ENCODE measurements at regions not wholly inside any gene's neighbourhood (a gene's known extent, or its start where the extent isn't known, plus 50 kb on each side); places are given as distances from the start of the nearest gene placed in this dataset.
A peak's percentile ranks its signal among the peaks of the same experiment; 100 is the strongest.

GRCh38 chr5:94043311-94043710 is 301.9 kb upstream of the POU5F2 start:
- DNase-seq (ENCODE audit: low spot score in 2 of 2) (no peak), ATAC-seq (no peak)
- peaks cover 20 to 26% of the 10 kb centered on the region in 2 donors for H3K36me3 Mint-ChIP-seq
- no peak overlapping the region for H3K27ac Mint-ChIP-seq
- peaks cover 0 to 3% of the 10 kb centered on the region in 2 donors for H3K9me3 Mint-ChIP-seq

GRCh38 chr5:94040591-94041148 is 299.3 kb upstream of the POU5F2 start:
- DNase-seq (ENCODE audit: low spot score in 2 of 2): no peak
- H3K36me3 Mint-ChIP-seq: peaks cover 26 to 30% of the 10 kb centered on the region in 2 donors
- no peak overlapping the region for H3K27ac Mint-ChIP-seq
- peaks cover 0 to 3% of the 10 kb centered on the region in 2 donors for H3K9me3 Mint-ChIP-seq
- ATAC-seq: no peak

GRCh38 chr5:94039101-94039500 is 297.7 kb upstream of the POU5F2 start:
- Mint-ChIP-seq H3K36me3 (peaks cover 19 to 23% of the 10 kb centered on the region in 2 donors), H3K9me3 (peaks cover 0 to under 1% of the 10 kb centered on the region in 2 donors), H3K27ac (no peak overlapping the region)
- DNase-seq (ENCODE audit: low spot score in 2 of 2) (no peak), ATAC-seq (no peak)

- peaks cover 3 to 22% of the 10 kb centered on the region in 2 donors for H3K9me3 Mint-ChIP-seq
- peaks cover 52 to 57% of the 10 kb centered on the region in 2 donors for H3K36me3 Mint-ChIP-seq
- DNase-seq (ENCODE audit: low spot score in 2 of 2) (no peak), ATAC-seq (no peak)
- no peak overlapping the region for H3K27ac Mint-ChIP-seq
Observed at GRCh38 chr5:94031631-94032030, 290.2 kb upstream of the POU5F2 start.

GRCh38 chr5:94028001-94028400 is 286.6 kb upstream of the POU5F2 start:
- peaks cover 44 to 53% of the 10 kb centered on the region in 2 donors for H3K36me3 Mint-ChIP-seq
- H3K9me3 Mint-ChIP-seq: peaks cover 1 to 30% of the 10 kb centered on the region in 2 donors
- DNase-seq (ENCODE audit: low spot score in 2 of 2) (no peak), ATAC-seq (no peak)
- H3K27ac Mint-ChIP-seq: no peak overlapping the region

GRCh38 chr5:94027145-94027544 is 285.7 kb upstream of the POU5F2 start:
- ATAC-seq (no peak), DNase-seq (ENCODE audit: low spot score in 2 of 2) (no peak)
- Mint-ChIP-seq H3K27ac (no peak overlapping the region), H3K9me3 (peaks cover 0 to 23% of the 10 kb centered on the region in 2 donors), H3K36me3 (peaks cover 41 to 52% of the 10 kb centered on the region in 2 donors)

- Mint-ChIP-seq H3K9me3 (peaks cover 4 to 23% of the 10 kb centered on the region in 2 donors), H3K36me3 (peaks cover 40 to 50% of the 10 kb centered on the region in 2 donors), H3K27ac (peak overlapping the region in 1 of 2 donors; percentile 10)
- DNase-seq (ENCODE audit: low spot score in 2 of 2) (no peak), ATAC-seq (no peak)
Observed at GRCh38 chr5:94025788-94026473, 284.5 kb upstream of the POU5F2 start.

- Mint-ChIP-seq H3K9me3 (peaks cover 7 to 15% of the 10 kb centered on the region in 2 donors), H3K27ac (no peak overlapping the region), H3K36me3 (peaks cover 40 to 48% of the 10 kb centered on the region in 2 donors)
- no peak for DNase-seq (ENCODE audit: low spot score in 2 of 2)
- ATAC-seq: no peak
Observed at GRCh38 chr5:94024620-94025019, 283.2 kb upstream of the POU5F2 start.

GRCh38 chr5:94024101-94024500 is 282.7 kb upstream of the POU5F2 start:
- no peak for DNase-seq (ENCODE audit: low spot score in 2 of 2)
- Mint-ChIP-seq H3K9me3 (peaks cover 7 to 10% of the 10 kb centered on the region in 2 donors), H3K36me3 (peaks cover 40 to 48% of the 10 kb centered on the region in 2 donors), H3K27ac (no peak overlapping the region)
- ATAC-seq: no peak

GRCh38 chr5:94021246-94021645 is 279.8 kb upstream of the POU5F2 start:
- no peak for ATAC-seq
- DNase-seq (ENCODE audit: low spot score in 2 of 2): no peak
- Mint-ChIP-seq H3K27ac (no peak overlapping the region), H3K36me3 (peaks cover 65 to 68% of the 10 kb centered on the region in 2 donors), H3K9me3 (peaks cover 11 to 19% of the 10 kb centered on the region in 2 donors)

- DNase-seq (ENCODE audit: low spot score in 2 of 2) (no peak), ATAC-seq (no peak)
- H3K27ac Mint-ChIP-seq: no peak overlapping the region
- H3K9me3 Mint-ChIP-seq: peaks cover 21 to 23% of the 10 kb centered on the region in 2 donors
- peaks cover 72 to 93% of the 10 kb centered on the region in 2 donors for H3K36me3 Mint-ChIP-seq
Observed at GRCh38 chr5:94017579-94017978, 276.2 kb upstream of the POU5F2 start.

GRCh38 chr5:94010814-94011213 is 269.4 kb upstream of the POU5F2 start:
- peak; percentile 39 to 70 for ATAC-seq

GRCh38 chr5:94009161-94009560 is 267.8 kb upstream of the POU5F2 start:
- DNase-seq (ENCODE audit: low spot score in 2 of 2) (no peak), ATAC-seq (no peak)
- Mint-ChIP-seq H3K9me3 (peaks cover 0 to 6% of the 10 kb centered on the region in 2 donors), H3K27ac (no peak overlapping the region), H3K36me3 (peaks cover 24 to 30% of the 10 kb centered on the region in 2 donors)

More at GRCh38 chr5:94010814-94011213, 269.4 kb upstream of the POU5F2 start:
- Mint-ChIP-seq H3K9me3 (peaks cover 1 to 21% of the 10 kb centered on the region in 2 donors), H3K27ac (no peak overlapping the region), H3K36me3 (peaks cover 36 to 46% of the 10 kb centered on the region in 2 donors)
- no peak for DNase-seq (ENCODE audit: low spot score in 2 of 2)

- H3K27ac Mint-ChIP-seq: no peak overlapping the region
- no peak for ATAC-seq
- H3K36me3 Mint-ChIP-seq: peaks cover 9 to 20% of the 10 kb centered on the region in 2 donors
- H3K9me3 Mint-ChIP-seq: peaks cover 10 to 14% of the 10 kb centered on the region in 2 donors
- no peak for DNase-seq (ENCODE audit: low spot score in 2 of 2)
Observed at GRCh38 chr5:93998951-93999455, 257.6 kb upstream of the POU5F2 start.

GRCh38 chr5:93997562-93997961 is 256.2 kb upstream of the POU5F2 start:
- ATAC-seq (no peak), DNase-seq (ENCODE audit: low spot score in 2 of 2) (no peak)
- Mint-ChIP-seq H3K27ac (no peak overlapping the region), H3K36me3 (peaks cover 9 to 18% of the 10 kb centered on the region in 2 donors), H3K9me3 (peaks cover 7 to 14% of the 10 kb centered on the region in 2 donors)

GRCh38 chr5:93995126-93995621 is 253.8 kb upstream of the POU5F2 start:
- ATAC-seq: peak in 1 of 2 donors; percentile 64
- Mint-ChIP-seq H3K36me3 (peaks cover 10 to 15% of the 10 kb centered on the region in 2 donors), H3K27ac (no peak overlapping the region), H3K9me3 (peaks cover 0 to 4% of the 10 kb centered on the region in 2 donors)
- DNase-seq (ENCODE audit: low spot score in 2 of 2): no peak

GRCh38 chr5:93993161-93993560 is 251.8 kb upstream of the POU5F2 start:
- H3K36me3 Mint-ChIP-seq: peaks cover 10 to 15% of the 10 kb centered on the region in 2 donors
- peaks cover 0 to 8% of the 10 kb centered on the region in 2 donors for H3K9me3 Mint-ChIP-seq
- no peak for DNase-seq (ENCODE audit: low spot score in 2 of 2)
- no peak overlapping the region for H3K27ac Mint-ChIP-seq
- no peak for ATAC-seq
